ENCODE measurements at regions not wholly inside any gene's neighbourhood (a gene's known extent, or its start where the extent isn't known, plus 50 kb on each side); places are given as distances from the start of the nearest gene placed in this dataset.
A peak's percentile ranks its signal among the peaks of the same experiment; 100 is the strongest.

- DNase-seq = no peak
Measured at GRCh38 chr3:143200001-143200924, 80.7 kb downstream of the CHST2 start.

DNA sequence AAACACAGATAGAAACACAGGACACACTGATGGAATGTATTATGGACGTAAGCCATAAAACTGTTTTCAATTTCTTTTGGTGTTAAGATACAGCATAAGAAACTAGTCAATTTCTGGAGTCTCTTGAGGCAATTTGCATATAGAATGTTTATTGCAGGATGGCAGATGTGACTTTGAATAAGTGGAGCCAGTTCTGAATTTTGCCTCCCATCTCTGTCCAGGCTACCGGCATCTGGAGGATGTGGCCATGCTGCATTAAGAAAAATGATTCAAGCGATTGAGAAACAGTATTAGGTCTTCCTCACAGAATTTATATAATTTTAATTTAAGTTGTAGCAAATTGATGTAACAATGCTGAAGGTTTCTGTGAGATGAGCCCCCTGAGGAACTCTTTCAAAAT, 81.5 kb downstream of the CHST2 start:
- no peak for TF ChIP-seq POLR2A (IDR thresholded peaks at IDR 0.05; ENCODE audit: low read length)
- TF ChIP-seq GATA1 (IDR thresholded peaks at IDR 0.05; ENCODE audit: low read depth, low read length) = no peak
- no peak for DNase-seq

More at GRCh38 chr3:143200001-143200924, 80.7 kb downstream of the CHST2 start:
- no peak for TF ChIP-seq POLR2A (IDR thresholded peaks at IDR 0.05; ENCODE audit: low read length)
- no peak for TF ChIP-seq GATA1 (IDR thresholded peaks at IDR 0.05; ENCODE audit: low read depth, low read length)

- no peak for TF ChIP-seq POLR2A (IDR thresholded peaks at IDR 0.05; ENCODE audit: low read length)
- TF ChIP-seq GATA1 (IDR thresholded peaks at IDR 0.05; ENCODE audit: low read depth, low read length) = no peak
- no peak for DNase-seq
Measured at GRCh38 chr3:143201870-143202752, 82.5 kb downstream of the CHST2 start.

DNA sequence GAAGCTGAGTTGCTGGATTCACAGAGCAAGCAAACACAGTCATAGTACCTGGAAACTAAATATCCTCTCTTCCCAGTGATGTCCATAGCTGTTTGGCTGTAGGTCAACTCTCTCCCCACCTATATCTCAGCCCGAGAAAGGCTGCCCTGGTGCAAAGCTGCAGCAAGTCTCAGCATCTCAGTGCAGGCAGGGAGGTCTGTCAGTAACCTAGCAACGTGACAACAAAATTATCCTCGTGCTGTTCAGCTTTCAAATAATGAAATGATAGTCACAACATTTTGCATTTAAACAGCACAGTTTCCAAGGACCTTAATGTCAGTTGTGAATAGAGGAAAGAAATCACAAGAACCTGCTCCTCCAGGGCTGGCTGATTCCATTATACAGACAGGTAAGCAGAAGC, 83.6 kb downstream of the CHST2 start:
- DNase-seq = no peak
- no peak for TF ChIP-seq GATA1 (IDR thresholded peaks at IDR 0.05; ENCODE audit: low read depth, low read length)
- TF ChIP-seq POLR2A (IDR thresholded peaks at IDR 0.05; ENCODE audit: low read length) = no peak

DNA sequence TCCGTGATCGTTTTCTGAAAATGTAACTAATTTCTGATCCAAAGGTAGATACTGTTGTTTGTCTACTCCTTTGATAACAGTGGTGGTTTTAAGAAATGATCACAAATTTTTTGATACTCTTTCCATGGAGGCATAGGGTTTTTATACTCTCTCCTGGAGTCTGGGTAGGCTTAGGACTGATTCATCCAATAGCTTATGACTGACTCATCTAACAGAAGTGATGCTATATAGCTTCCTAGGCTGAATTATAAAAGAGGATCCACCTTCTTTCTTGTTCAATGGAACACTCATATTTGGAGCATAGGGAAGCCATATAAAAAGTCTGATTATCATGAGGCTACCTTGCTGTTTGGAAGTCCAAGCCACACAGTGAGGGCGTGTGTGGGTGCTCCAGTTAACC, 84.3 kb downstream of the CHST2 start:
- DNase-seq = no peak
- TF ChIP-seq POLR2A (IDR thresholded peaks at IDR 0.05; ENCODE audit: low read length) = no peak

GRCh38 chr3:143206955-143207337, 87.4 kb downstream of the CHST2 start:
- no peak for TF ChIP-seq GATA1 (IDR thresholded peaks at IDR 0.05; ENCODE audit: low read depth, low read length)
- no peak for TF ChIP-seq POLR2A (IDR thresholded peaks at IDR 0.05; ENCODE audit: low read length)

DNA sequence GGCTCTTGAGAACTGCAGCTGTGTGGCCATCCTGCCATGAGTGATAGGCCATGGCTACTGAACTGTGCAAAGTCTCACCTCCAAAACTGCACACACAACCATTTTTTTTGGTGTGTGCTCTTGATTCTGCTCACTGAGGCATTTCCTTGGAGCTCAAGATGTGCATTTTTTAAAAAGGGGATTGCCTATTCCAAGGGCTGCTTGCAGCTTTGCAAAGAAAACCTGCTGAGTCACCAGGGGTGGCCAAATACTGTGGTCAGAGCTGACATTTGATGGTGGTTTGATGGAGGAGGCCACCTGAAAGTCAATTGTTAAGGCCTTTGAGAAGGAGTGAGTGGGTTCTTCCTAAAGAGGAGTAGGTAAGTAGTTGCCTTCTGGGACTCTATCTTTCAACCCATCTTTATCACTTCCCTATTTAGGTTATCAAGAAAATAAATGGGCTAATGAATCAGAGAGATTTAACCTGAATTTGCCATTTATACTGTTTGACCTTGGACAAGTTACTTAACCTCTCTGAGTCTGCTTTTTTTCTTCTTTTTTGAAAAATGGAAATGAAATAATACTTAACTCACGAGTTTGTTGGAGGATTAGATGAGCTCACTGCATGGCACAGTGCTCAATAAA, 87.9 kb downstream of the CHST2 start:
- no peak for TF ChIP-seq POLR2A (IDR thresholded peaks at IDR 0.05; ENCODE audit: low read length)
- TF ChIP-seq GATA1 (IDR thresholded peaks at IDR 0.05; ENCODE audit: low read depth, low read length) = no peak
- DNase-seq = peak; percentile 41 to 42

More at GRCh38 chr3:143206955-143207337, 87.4 kb downstream of the CHST2 start:
- DNase-seq = no peak

- peak in 1 of 2 experiments; percentile 13 for DNase-seq
- TF ChIP-seq GATA1 (IDR thresholded peaks at IDR 0.05; ENCODE audit: low read depth, low read length) = no peak
- no peak for TF ChIP-seq POLR2A (IDR thresholded peaks at IDR 0.05; ENCODE audit: low read length)
Measured at GRCh38 chr3:143208976-143209714, 89.6 kb downstream of the CHST2 start.

DNA sequence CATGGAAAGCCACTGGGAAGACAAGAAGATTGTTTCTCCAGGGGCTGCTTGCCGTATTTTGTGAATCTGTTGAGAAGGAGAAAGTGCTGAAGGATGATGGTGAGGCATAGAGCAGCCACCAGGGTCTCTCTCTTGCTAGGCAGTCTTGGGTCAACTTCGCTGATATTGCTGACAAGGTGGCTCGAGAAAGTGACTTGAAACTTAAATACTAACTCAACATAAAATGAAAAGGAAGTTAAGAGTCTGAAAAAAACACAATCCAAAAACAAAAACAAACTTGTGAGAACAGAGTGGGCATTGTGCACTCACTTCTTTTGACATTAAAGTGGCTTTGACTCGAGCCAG, 90.1 kb downstream of the CHST2 start:
- no peak for TF ChIP-seq GATA1 (IDR thresholded peaks at IDR 0.05; ENCODE audit: low read depth, low read length)
- TF ChIP-seq POLR2A (IDR thresholded peaks at IDR 0.05; ENCODE audit: low read length) = no peak
- no peak for DNase-seq

DNA sequence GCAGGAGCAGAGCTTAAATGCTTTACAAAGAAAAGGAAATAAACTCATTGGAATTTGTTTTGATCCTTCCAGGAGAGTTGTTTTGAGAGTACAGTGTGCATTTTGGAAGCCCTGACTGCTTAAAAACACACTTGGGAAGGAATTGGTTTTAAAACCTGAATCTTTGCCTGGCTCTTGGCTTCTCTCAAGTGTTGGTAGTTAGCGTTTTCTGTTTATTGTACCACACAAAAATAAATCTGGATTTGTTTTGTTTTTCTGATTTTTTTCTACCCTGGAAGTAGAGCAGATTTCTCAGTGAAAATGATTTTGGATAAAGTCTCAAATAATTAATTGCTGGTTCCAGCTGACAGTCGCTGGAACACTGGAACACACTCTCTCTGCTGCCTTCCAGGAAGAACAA, 90.6 kb downstream of the CHST2 start:
- DNase-seq = no peak
- TF ChIP-seq POLR2A (IDR thresholded peaks at IDR 0.05; ENCODE audit: low read length) (no peak), GATA1 (IDR thresholded peaks at IDR 0.05; ENCODE audit: low read depth, low read length) (no peak)

DNA sequence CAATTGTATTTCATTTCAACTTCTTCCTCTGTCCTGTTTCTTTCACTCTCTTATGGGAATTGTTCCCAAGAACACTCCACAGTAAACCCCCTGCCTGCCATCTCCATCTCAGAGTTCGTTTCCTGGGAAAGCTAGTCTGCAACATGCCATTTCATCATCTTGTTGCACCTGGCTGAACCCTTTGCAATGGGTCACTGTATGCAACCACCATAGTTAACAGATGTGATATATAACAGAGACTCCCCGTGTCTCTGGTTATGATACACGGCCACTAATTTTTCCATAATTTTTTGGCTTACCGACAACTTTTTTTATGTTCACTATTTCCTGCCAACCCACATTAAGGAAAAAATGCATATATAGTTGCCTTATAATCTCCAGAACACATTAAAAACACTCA, 95.5 kb downstream of the CHST2 start:
- no peak for DNase-seq
- TF ChIP-seq POLR2A (IDR thresholded peaks at IDR 0.05; ENCODE audit: low read length) = no peak
- no peak for TF ChIP-seq GATA1 (IDR thresholded peaks at IDR 0.05; ENCODE audit: low read depth, low read length)
